KMS-11 (cell line): ENCODE measurements at regions not wholly inside any gene's neighbourhood (a gene's known extent, or its start where the extent isn't known, plus 50 kb on each side); places are given as distances from the start of the nearest gene placed in this dataset.

ENCODE experiments used
- H2AFZ ChIP-seq: fragments of 200-600 bp; sonication (generic); 2 replicates; pipeline ENCODE4 v1.6.1; 2016; ENCODE audit warnings: antibody characterized with exemption, mixed run types, low read depth
- H3K27ac ChIP-seq: fragments of 200-600 bp; sonication (generic); 2 replicates; pipeline ENCODE4 v1.6.1; 2016; ENCODE audit warnings: mild to moderate bottlenecking, mixed run types
- H3K27me3 ChIP-seq: fragments of 200-600 bp; sonication (generic); 2 replicates; pipeline ENCODE4 v1.6.1; 2017; ENCODE audit warnings: mild to moderate bottlenecking, low read depth, mixed run types, moderate library complexity; ENCODE audit not compliant: insufficient read depth
- H3K36me3 ChIP-seq: fragments of 200-600 bp; sonication (generic); 2 replicates; pipeline ENCODE4 v1.6.1; 2017; ENCODE audit warnings: mild to moderate bottlenecking, mixed run types; ENCODE audit not compliant: insufficient read depth
- H3K4me1 ChIP-seq: fragments of 200-600 bp; sonication (generic); 2 replicates; pipeline ENCODE4 v1.6.1; 2016; ENCODE audit warnings: mild to moderate bottlenecking, low read depth, mixed run types; ENCODE audit not compliant: poor library complexity, severe bottlenecking
- H3K4me2 ChIP-seq: fragments of 200-600 bp; sonication (generic); 2 replicates; pipeline ENCODE4 v1.7.0; 2016; ENCODE audit warnings: mild to moderate bottlenecking, mixed run types
- H3K4me3 ChIP-seq: fragments of 200-600 bp; sonication (generic); IDR thresholded peaks from 2 replicates; pipeline ENCODE4 v1.6.1; 2017; ENCODE audit warnings: low read depth, low read length, mixed read lengths; ENCODE audit not compliant: insufficient read depth
- H3K79me2 ChIP-seq: fragments of 200-600 bp; sonication (generic); 2 replicates; pipeline ENCODE4 v1.6.1; 2016; ENCODE audit warnings: low read depth, mixed run types; ENCODE audit not compliant: insufficient read depth
- H3K9ac ChIP-seq: fragments of 200-600 bp; sonication (generic); 2 replicates; pipeline ENCODE4 v1.6.1; 2016; ENCODE audit warnings: mild to moderate bottlenecking, mixed run types
- H4K20me1 ChIP-seq: fragments of 200-600 bp; sonication (generic); 2 replicates; pipeline ENCODE4 v1.6.1; 2016; ENCODE audit warnings: mild to moderate bottlenecking, mixed run types; ENCODE audit not compliant: insufficient read depth
- TF ChIP-seq, protein P1 (sequence below): fragments of 200-600 bp; sonication (generic); conservative IDR thresholded peaks from 2 replicates; pipeline ENCODE4 v1.6.1; 2017; ENCODE audit warnings: low read depth, mild to moderate bottlenecking, antibody characterized with exemption, low read length, moderate library complexity, mixed read lengths

GRCh38 chr3:137460944-137461343 lies 303.2 kb upstream of the SOX14 start:
- no peak overlapping the region for H3K4me2 ChIP-seq
- H2AFZ ChIP-seq, result no peak overlapping the region
- no peaks in the 10 kb centered on the region for H3K4me1 ChIP-seq
- no peaks in the 10 kb centered on the region for H3K79me2 ChIP-seq
- no peaks in the 10 kb centered on the region for H4K20me1 ChIP-seq
- H3K4me3 ChIP-seq, result no peak overlapping the region
- H3K9ac ChIP-seq, result no peak overlapping the region
- no peaks in the 10 kb centered on the region for H3K27me3 ChIP-seq
- no peak overlapping the region for H3K27ac ChIP-seq
- H3K36me3 ChIP-seq, result no peaks in the 10 kb centered on the region
- TF ChIP-seq, protein P1, sequence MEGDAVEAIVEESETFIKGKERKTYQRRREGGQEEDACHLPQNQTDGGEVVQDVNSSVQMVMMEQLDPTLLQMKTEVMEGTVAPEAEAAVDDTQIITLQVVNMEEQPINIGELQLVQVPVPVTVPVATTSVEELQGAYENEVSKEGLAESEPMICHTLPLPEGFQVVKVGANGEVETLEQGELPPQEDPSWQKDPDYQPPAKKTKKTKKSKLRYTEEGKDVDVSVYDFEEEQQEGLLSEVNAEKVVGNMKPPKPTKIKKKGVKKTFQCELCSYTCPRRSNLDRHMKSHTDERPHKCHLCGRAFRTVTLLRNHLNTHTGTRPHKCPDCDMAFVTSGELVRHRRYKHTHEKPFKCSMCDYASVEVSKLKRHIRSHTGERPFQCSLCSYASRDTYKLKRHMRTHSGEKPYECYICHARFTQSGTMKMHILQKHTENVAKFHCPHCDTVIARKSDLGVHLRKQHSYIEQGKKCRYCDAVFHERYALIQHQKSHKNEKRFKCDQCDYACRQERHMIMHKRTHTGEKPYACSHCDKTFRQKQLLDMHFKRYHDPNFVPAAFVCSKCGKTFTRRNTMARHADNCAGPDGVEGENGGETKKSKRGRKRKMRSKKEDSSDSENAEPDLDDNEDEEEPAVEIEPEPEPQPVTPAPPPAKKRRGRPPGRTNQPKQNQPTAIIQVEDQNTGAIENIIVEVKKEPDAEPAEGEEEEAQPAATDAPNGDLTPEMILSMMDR, result no peak

- Histone ChIP-seq H4K20me1 (no peaks in the 10 kb centered on the region), H3K9ac (no peak overlapping the region), H3K27ac (no peak overlapping the region), H3K27me3 (no peaks in the 10 kb centered on the region), H3K79me2 (no peaks in the 10 kb centered on the region), H3K4me2 (no peak overlapping the region), H3K4me1 (no peaks in the 10 kb centered on the region), H3K4me3 (no peak overlapping the region), H3K36me3 (no peaks in the 10 kb centered on the region), H2AFZ (no peak overlapping the region)
- TF ChIP-seq, protein P1, result no peak
These were observed 301.0 kb upstream of the SOX14 start for GRCh38 chr3:137463131-137463530.

DNA sequence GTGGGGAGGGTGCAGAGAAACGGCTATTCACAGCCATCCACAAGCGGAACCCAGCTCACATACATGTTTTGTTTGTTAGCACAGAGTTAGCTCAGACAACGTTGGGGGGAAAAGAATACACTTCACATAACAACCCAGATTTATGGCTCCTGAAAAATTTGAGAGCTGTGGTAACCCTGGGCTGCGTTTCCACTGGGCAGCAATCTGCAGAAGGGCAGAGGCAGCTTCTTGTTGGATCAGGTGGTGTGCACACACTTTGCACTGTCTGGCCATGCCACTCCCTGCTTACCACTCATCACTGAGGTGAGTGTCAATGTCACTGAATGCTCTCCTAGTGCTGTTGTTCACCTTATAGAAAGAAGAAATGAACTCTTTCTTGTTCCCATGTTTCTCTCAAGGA lies 299.8 kb upstream of the SOX14 start:
- Histone ChIP-seq H4K20me1 (no peaks in the 10 kb centered on the region), H3K4me3 (no peak overlapping the region), H3K4me1 (no peaks in the 10 kb centered on the region), H3K79me2 (no peaks in the 10 kb centered on the region), H3K27ac (no peak overlapping the region), H3K27me3 (no peaks in the 10 kb centered on the region), H3K4me2 (no peak overlapping the region), H3K36me3 (no peaks in the 10 kb centered on the region), H2AFZ (0 out of 2 replicates have a peak overlapping the region, but pooled peaks have one; percentile 17), H3K9ac (no peak overlapping the region)
- TF ChIP-seq, protein P1, result no peak

- TF ChIP-seq, protein P1, result no peak
- H2AFZ ChIP-seq, result no peak overlapping the region
- no peaks in the 10 kb centered on the region for H3K4me1 ChIP-seq
- H3K27me3 ChIP-seq, result no peaks in the 10 kb centered on the region
- no peaks in the 10 kb centered on the region for H3K36me3 ChIP-seq
- H3K4me3 ChIP-seq, result no peak overlapping the region
- no peaks in the 10 kb centered on the region for H3K79me2 ChIP-seq
- no peak overlapping the region for H3K27ac ChIP-seq
- H3K4me2 ChIP-seq, result no peak overlapping the region
- no peak overlapping the region for H3K9ac ChIP-seq
- H4K20me1 ChIP-seq, result no peaks in the 10 kb centered on the region
These were observed 295.7 kb upstream of the SOX14 start for GRCh38 chr3:137468446-137468845.
